GM12878 (cell line): ENCODE measurements at regions not wholly inside any gene's neighbourhood (a gene's known extent, or its start where the extent isn't known, plus 50 kb on each side); places are given as distances from the start of the nearest gene placed in this dataset.

ENCODE experiments used
- ATAC-seq: fragments of 200-7000 bp; cut with Tn5 transposase; 3 replicates; pipeline ENCODE4 v1.9.1; 2020; ENCODE audit warnings: mild to moderate bottlenecking, moderate library complexity
- BruUV-seq: library from RNA; stranded (reverse); fragments of 400-500 nt; replicated peaks from 2 replicates; lab custom pipeline; 2021; lab: Mats Ljungman, UMichigan
- CTCF ChIA-PET: fragments of 300-600 bp; sonication (Branson Sonifier 250); formaldehyde crosslinking; extraction: SDS; loops from one replicate; lab custom pipeline; 2021; ENCODE audit warnings: inconsistent platforms; lab: Yijun Ruan, JAX
- POLR2A ChIA-PET: fragments of 350-600 bp; formaldehyde crosslinking; extraction: SDS; loops from one replicate; lab custom pipeline; 2021; ENCODE audit warnings: inconsistent platforms; lab: Charles Lee
- RAD21 ChIA-PET: fragments of 300-600 bp; sonication (Branson Sonifier 250); formaldehyde crosslinking; loops from one replicate; lab custom pipeline; 2023; ENCODE audit warnings: antibody characterized with exemption; ENCODE audit not compliant: unreplicated experiment; lab: Charles Lee
- SMC1A ChIA-PET: fragments of 300-600 bp; sonication (Branson Sonifier 250); formaldehyde crosslinking; loops from one replicate; lab custom pipeline; 2023; ENCODE audit not compliant: unreplicated experiment, uncharacterized antibody; lab: Charles Lee
- DNase-seq: peaks from one replicate; pipeline ENCODE4 v3.0.0-alpha.2; 2011; ENCODE audit warnings: low read depth, low spot score
- FAIRE-seq: peaks from 3 replicates; lab custom pipeline; 2011; peaks lifted over from hg19 to GRCh38; lab: Jason Lieb, UNC
- H2AFZ ChIP-seq: 2 replicates; pipeline ENCODE4 v1.6.0; 2011; ENCODE audit warnings: low read depth, low read length, control low read depth; ENCODE audit not compliant: control insufficient read depth
- H3K27ac ChIP-seq: 2 replicates; pipeline ENCODE4 v1.5.1; 2011; ENCODE audit warnings: control low read depth; ENCODE audit not compliant: control insufficient read depth, insufficient read depth
- H3K27me3 ChIP-seq, 2 experiments: replicated peaks in 1 of 2; 2 replicates each; pipeline versions ENCODE4 v1.6.0 to v1.6.1; 2011; ENCODE audit warnings: low read length in 1 of 2; ENCODE audit not compliant: control insufficient read depth in 2 of 2, insufficient read depth in 2 of 2
- H3K36me3 ChIP-seq, 2 experiments: 2 replicates each; pipeline ENCODE4 v1.5.1; 2011; ENCODE audit warnings: low read length in 1 of 2; ENCODE audit not compliant: control insufficient read depth in 2 of 2, insufficient read depth in 2 of 2
- H3K4me1 ChIP-seq: 2 replicates; pipeline ENCODE4 v1.6.1; 2011; ENCODE audit warnings: mild to moderate bottlenecking, low read length, moderate library complexity, mixed read lengths; ENCODE audit not compliant: control insufficient read depth, insufficient read depth
- H3K4me2 ChIP-seq: 2 replicates; pipeline ENCODE4 v1.6.0; 2011; ENCODE audit warnings: control low read depth; ENCODE audit not compliant: control insufficient read depth, insufficient read depth
- H3K4me3 ChIP-seq: fragments of 200-600 bp; sonication (generic); 2 replicates; pipeline ENCODE4 v1.5.1; 2016
- H3K79me2 ChIP-seq: 2 replicates; pipeline ENCODE4 v1.6.0; 2011; ENCODE audit warnings: low read length; ENCODE audit not compliant: control insufficient read depth, insufficient read depth
- H3K9ac ChIP-seq: 2 replicates; pipeline ENCODE4 v1.8.0; 2011; ENCODE audit warnings: low read length, control low read depth, mixed read lengths; ENCODE audit not compliant: control insufficient read depth, insufficient read depth
- H3K9me3 ChIP-seq: replicated peaks from 3 replicates; pipeline ENCODE4 v1.5.1; 2011; ENCODE audit warnings: mild to moderate bottlenecking, low read length; ENCODE audit not compliant: control insufficient read depth, insufficient read depth
- H4K20me1 ChIP-seq: 2 replicates; pipeline ENCODE4 v1.6.0; 2011; ENCODE audit not compliant: control insufficient read depth, insufficient read depth
- EED ChIP-seq: sonication (generic); IDR thresholded peaks from 2 replicates; pipeline ENCODE4 v1.6.1; 2016; ENCODE audit warnings: antibody characterized with exemption, low read depth
- ETV6 ChIP-seq, 2 experiments: fragments of 450-650 bp in 1 of 2; IDR thresholded peaks in 1 of 2; conservative IDR thresholded peaks in 1 of 2; 2 replicates each; pipeline ENCODE4 v1.6.1; 2014; ENCODE audit warnings: antibody characterized with exemption in 1 of 2, borderline replicate concordance in 1 of 2, low read depth in 1 of 2, mild to moderate bottlenecking in 1 of 2, moderate library complexity in 1 of 2
- KDM1A ChIP-seq: fragments of 200-600 bp; sonication (generic); IDR thresholded peaks from 2 replicates; pipeline ENCODE4 v1.6.1; 2016; ENCODE audit warnings: borderline replicate concordance
- POLR2AphosphoS2 ChIP-seq: IDR thresholded peaks from 2 replicates; pipeline ENCODE4 v1.6.1; 2011; ENCODE audit warnings: low read depth, mild to moderate bottlenecking, low read length, improper control_type of control experiment, moderate library complexity
- RELB ChIP-seq: fragments of 450-650 bp; IDR thresholded peaks from 2 replicates; pipeline ENCODE4 v1.6.1; 2017; ENCODE audit warnings: low read depth, mild to moderate bottlenecking, moderate library complexity
- SRF ChIP-seq, 2 experiments: IDR thresholded peaks; 2 replicates each; pipeline ENCODE4 v1.6.1; 2011; ENCODE audit warnings: low read depth in 2 of 2, low read length in 2 of 2, mild to moderate bottlenecking in 1 of 2, moderate library complexity in 1 of 2
- ZBTB40 ChIP-seq: fragments of 450-650 bp; IDR thresholded peaks from 2 replicates; pipeline ENCODE4 v1.6.1; 2016; ENCODE audit warnings: mild to moderate bottlenecking, moderate library complexity, borderline replicate concordance
- WGBS: methylation state at CpG from one replicate; pipeline ENCODE4 v1.1.6; 2016; ENCODE audit warnings: low lambda C conversion rate; ENCODE audit not compliant: insufficient replicate concordance, insufficient coverage; ENCODE audit errors: missing lambda C conversion rate; 5-methylcytosine and 5-hydroxymethylcytosine counted together
- in situ Hi-C: fragments of 300-500 bp; cut with MboI; formaldehyde crosslinking; loops from 9 replicates; pipeline ENCODE4 v1.14.3; 2018; ENCODE audit warnings: mixed read lengths
- intact Hi-C: fragments of 100-400 bp; cut with micrococcal nuclease; formaldehyde crosslinking; loops from one replicate; pipeline ENCODE4 v1.14.2; 2022; ENCODE audit not compliant: unreplicated experiment
- TF ChIP-seq, protein P1 (sequence below): fragments of 450-650 bp; conservative IDR thresholded peaks from 2 replicates; pipeline ENCODE4 v1.6.1; 2017; ENCODE audit warnings: mild to moderate bottlenecking, moderate library complexity

GRCh38 chr14:51333901-51334521, 94.0 kb downstream of the TMX1 start:
- no peaks in the 10 kb centered on the region for H3K9me3 ChIP-seq
- ChIA-PET SMC1A (interaction anchor here (1.1 kb wide), 1 partner anchor 11 kb away, joined by 4 read pairs; no protein-coding TSS in a partner anchor), CTCF (interaction anchor here (0.8 kb wide), 1 partner anchor 51 kb away, joined by 3 read pairs; no protein-coding TSS in a partner anchor), POLR2A (no interaction called here), RAD21 (no interaction called here)
- H3K27ac ChIP-seq: no peak overlapping the region
- WGBS: 43% methylated on average over 1 of the region's 1 CpG
- ATAC-seq (no peak), DNase-seq (no peak), FAIRE-seq (no peak)
- H3K36me3 ChIP-seq: no peaks in the 10 kb centered on the region
- H3K79me2 ChIP-seq: no peaks in the 10 kb centered on the region
- in situ Hi-C loops: no loop called here
- intact Hi-C loops: no loop called here
- H3K4me2 ChIP-seq: no peak overlapping the region
- TF ChIP-seq KDM1A (no peak), SRF (IDR thresholded peaks at IDR 0.05; ENCODE audit: low read depth in 2 of 2, low read length in 2 of 2) (no peak), EED (no peak)
- TF ChIP-seq, protein P1, sequence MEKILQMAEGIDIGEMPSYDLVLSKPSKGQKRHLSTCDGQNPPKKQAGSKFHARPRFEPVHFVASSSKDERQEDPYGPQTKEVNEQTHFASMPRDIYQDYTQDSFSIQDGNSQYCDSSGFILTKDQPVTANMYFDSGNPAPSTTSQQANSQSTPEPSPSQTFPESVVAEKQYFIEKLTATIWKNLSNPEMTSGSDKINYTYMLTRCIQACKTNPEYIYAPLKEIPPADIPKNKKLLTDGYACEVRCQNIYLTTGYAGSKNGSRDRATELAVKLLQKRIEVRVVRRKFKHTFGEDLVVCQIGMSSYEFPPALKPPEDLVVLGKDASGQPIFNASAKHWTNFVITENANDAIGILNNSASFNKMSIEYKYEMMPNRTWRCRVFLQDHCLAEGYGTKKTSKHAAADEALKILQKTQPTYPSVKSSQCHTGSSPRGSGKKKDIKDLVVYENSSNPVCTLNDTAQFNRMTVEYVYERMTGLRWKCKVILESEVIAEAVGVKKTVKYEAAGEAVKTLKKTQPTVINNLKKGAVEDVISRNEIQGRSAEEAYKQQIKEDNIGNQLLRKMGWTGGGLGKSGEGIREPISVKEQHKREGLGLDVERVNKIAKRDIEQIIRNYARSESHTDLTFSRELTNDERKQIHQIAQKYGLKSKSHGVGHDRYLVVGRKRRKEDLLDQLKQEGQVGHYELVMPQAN: no peak
- H2AFZ ChIP-seq: no peak overlapping the region
- no peak overlapping the region for H3K9ac ChIP-seq
- H3K27me3 ChIP-seq: peaks cover 0 to 3% of the 10 kb centered on the region in 2 experiments; a peak in 1 of 4 replicates
- no peaks in the 10 kb centered on the region for H3K4me1 ChIP-seq
- no peaks in the 10 kb centered on the region for H4K20me1 ChIP-seq
- BruUV-seq: no TSS peak
- H3K4me3 ChIP-seq: no peak overlapping the region

GRCh38 chr14:51334566-51334965, 94.5 kb downstream of the TMX1 start:
- Histone ChIP-seq H3K27me3 (peaks cover 0 to 3% of the 10 kb centered on the region in 2 experiments; a peak in 1 of 4 replicates), H4K20me1 (no peaks in the 10 kb centered on the region), H3K36me3 (no peaks in the 10 kb centered on the region), H3K4me3 (no peak overlapping the region), H3K9me3 (no peaks in the 10 kb centered on the region), H3K79me2 (no peaks in the 10 kb centered on the region), H3K4me1 (no peaks in the 10 kb centered on the region), H3K4me2 (no peak overlapping the region), H3K27ac (no peak overlapping the region), H2AFZ (no peak overlapping the region), H3K9ac (no peak overlapping the region)
- ChIA-PET CTCF (no interaction called here), RAD21 (no interaction called here), POLR2A (no interaction called here), SMC1A (interaction anchor here (1.1 kb wide), 1 partner anchor 11 kb away, joined by 4 read pairs; no protein-coding TSS in a partner anchor)
- FAIRE-seq (no peak), DNase-seq (no peak), ATAC-seq (no peak)
- intact Hi-C loops: no loop called here
- in situ Hi-C loops: no loop called here
- WGBS: 39% methylated on average over 5 of the region's 5 CpGs
- BruUV-seq: no TSS peak
- TF ChIP-seq ETV6 (conservative IDR thresholded peaks at IDR 0.05 in 1 of 2, IDR thresholded peaks at IDR 0.05 in 1 of 2; ENCODE audit: borderline replicate concordance in 1 of 2, low read depth in 1 of 2) (no peak), RELB (no peak), ZBTB40 (no peak), POLR2AphosphoS2 (no peak)
